ENCODE measurements at regions not wholly inside any gene's neighbourhood (a gene's known extent, or its start where the extent isn't known, plus 50 kb on each side); places are given as distances from the start of the nearest gene placed in this dataset.

DNA sequence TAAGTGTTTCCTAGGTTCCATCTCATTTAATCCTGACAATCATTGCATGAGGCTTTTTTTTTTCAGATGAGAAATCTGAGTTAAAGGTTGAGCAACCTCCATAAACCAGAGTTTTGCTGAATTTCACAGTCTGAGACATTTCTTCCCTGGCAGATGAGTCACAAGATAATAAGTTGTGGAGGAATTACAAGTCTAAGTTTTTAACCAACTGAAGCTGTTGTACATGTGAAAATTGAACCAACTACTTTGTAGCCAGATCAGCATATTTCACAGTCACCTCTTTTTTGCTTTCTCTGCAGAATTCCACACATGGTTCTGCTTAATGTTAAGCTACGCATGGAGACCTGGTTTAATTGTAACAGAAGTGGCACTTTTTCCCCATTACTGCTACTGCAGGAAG lies 765.6 kb downstream of the CDH11 start:
- no peak overlapping the region for H3K27ac ChIP-seq (ENCODE audit: low read depth in 1 of 2, low read length in 2 of 2)
- H3K9me3 ChIP-seq (ENCODE audit: control insufficient read depth in 1 of 2, insufficient read depth in 1 of 2, low read length in 2 of 2): peaks cover 0 to 11% of the 10 kb centered on the region in 2 experiments
- TF ChIP-seq, protein P1, sequence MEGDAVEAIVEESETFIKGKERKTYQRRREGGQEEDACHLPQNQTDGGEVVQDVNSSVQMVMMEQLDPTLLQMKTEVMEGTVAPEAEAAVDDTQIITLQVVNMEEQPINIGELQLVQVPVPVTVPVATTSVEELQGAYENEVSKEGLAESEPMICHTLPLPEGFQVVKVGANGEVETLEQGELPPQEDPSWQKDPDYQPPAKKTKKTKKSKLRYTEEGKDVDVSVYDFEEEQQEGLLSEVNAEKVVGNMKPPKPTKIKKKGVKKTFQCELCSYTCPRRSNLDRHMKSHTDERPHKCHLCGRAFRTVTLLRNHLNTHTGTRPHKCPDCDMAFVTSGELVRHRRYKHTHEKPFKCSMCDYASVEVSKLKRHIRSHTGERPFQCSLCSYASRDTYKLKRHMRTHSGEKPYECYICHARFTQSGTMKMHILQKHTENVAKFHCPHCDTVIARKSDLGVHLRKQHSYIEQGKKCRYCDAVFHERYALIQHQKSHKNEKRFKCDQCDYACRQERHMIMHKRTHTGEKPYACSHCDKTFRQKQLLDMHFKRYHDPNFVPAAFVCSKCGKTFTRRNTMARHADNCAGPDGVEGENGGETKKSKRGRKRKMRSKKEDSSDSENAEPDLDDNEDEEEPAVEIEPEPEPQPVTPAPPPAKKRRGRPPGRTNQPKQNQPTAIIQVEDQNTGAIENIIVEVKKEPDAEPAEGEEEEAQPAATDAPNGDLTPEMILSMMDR (IDR thresholded peaks at IDR 0.05): no peak
- no peaks in the 10 kb centered on the region for H3K4me1 Mint-ChIP-seq (ENCODE audit: low read depth)
- intact Hi-C loops (cut with DNase I, micrococcal nuclease): no loop called here
- no peak overlapping the region for H3K4me3 Mint-ChIP-seq
- no peak overlapping the region for H3K27ac Mint-ChIP-seq
- POLR2A ChIA-PET: no interaction called here
- ATAC-seq (ENCODE audit: poor library complexity): no peak
- no peaks in the 10 kb centered on the region for H3K36me3 Mint-ChIP-seq (ENCODE audit: low read depth)
- CTCF ChIA-PET: no interaction called here
- no peaks in the 10 kb centered on the region for H3K4me1 ChIP-seq (ENCODE audit: insufficient read depth, low read length)
- H3K9me3 Mint-ChIP-seq: peaks cover 7% of the 10 kb centered on the region
- no peak overlapping the region for H3K4me3 ChIP-seq (ENCODE audit: low read length)
- no peaks in the 10 kb centered on the region for H3K27me3 ChIP-seq (ENCODE audit: control insufficient read depth in 1 of 2, insufficient read depth in 2 of 2, low read length in 2 of 2)
- H3K36me3 ChIP-seq (ENCODE audit: insufficient read depth, low read length): no peaks in the 10 kb centered on the region
- DNase-seq: no peak
- H3K27me3 Mint-ChIP-seq: no peaks in the 10 kb centered on the region

DNA sequence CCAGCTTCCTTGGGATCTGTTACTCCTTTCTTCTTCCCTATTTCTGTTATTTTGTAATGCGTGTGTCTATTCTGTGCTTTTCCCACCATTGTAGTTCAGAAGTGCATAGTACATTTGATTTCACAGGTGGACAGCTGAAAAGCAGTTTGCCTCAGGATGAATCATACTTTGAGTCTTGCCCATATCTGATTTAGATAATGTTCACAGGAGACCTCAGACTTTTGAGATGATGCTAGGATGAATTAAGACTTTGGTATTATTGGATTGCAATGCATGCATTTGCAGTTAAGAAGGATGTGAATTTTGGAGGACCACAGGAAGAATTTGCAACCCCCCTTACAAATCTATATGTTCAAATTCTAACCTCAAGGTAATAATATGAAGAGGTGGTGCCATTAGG lies 769.6 kb downstream of the CDH11 start:
- CTCF ChIA-PET: no interaction called here
- H3K27ac Mint-ChIP-seq: no peak overlapping the region
- no peaks in the 10 kb centered on the region for H3K27me3 Mint-ChIP-seq
- H3K36me3 ChIP-seq (ENCODE audit: insufficient read depth, low read length): no peaks in the 10 kb centered on the region
- POLR2A ChIA-PET: no interaction called here
- H3K27me3 ChIP-seq (ENCODE audit: control insufficient read depth in 1 of 2, insufficient read depth in 2 of 2, low read length in 2 of 2): no peaks in the 10 kb centered on the region
- H3K4me3 Mint-ChIP-seq: no peak overlapping the region
- no peak overlapping the region for H3K4me3 ChIP-seq (ENCODE audit: low read length)
- no peaks in the 10 kb centered on the region for H3K4me1 Mint-ChIP-seq (ENCODE audit: low read depth)
- DNase-seq (no peak), ATAC-seq (ENCODE audit: poor library complexity) (no peak)
- H3K36me3 Mint-ChIP-seq (ENCODE audit: low read depth): no peaks in the 10 kb centered on the region
- H3K4me1 ChIP-seq (ENCODE audit: insufficient read depth, low read length): no peaks in the 10 kb centered on the region
- intact Hi-C loops (cut with DNase I, micrococcal nuclease): no loop called here
- no peak overlapping the region for H3K27ac ChIP-seq (ENCODE audit: low read depth in 1 of 2, low read length in 2 of 2)
- TF ChIP-seq, protein P1 (IDR thresholded peaks at IDR 0.05): no peak
- H3K9me3 Mint-ChIP-seq: peaks cover 7% of the 10 kb centered on the region
- peaks cover 0 to 7% of the 10 kb centered on the region in 2 experiments for H3K9me3 ChIP-seq (ENCODE audit: control insufficient read depth in 1 of 2, insufficient read depth in 1 of 2, low read length in 2 of 2)

DNA sequence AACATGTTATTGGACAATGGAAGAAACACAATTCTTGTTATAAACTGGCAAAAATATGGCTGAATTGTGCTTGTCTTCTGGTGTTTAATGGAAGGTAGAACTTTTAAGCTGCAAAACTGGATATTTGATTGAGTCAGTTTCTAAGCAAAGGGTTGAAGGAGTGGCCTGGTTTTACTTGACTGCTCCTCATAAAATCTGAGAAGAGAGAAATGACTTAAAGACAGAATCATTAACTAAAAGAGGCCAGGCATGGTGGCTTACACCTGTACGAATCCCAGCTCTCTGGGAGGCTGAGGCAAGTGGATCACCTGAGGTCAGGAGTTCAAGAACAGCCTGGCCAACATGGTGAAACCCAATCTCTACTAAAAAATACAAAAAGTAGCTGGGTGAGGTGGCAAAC lies 770.7 kb downstream of the CDH11 start:
- H3K36me3 ChIP-seq (ENCODE audit: insufficient read depth, low read length): no peaks in the 10 kb centered on the region
- ATAC-seq (ENCODE audit: poor library complexity): no peak
- Mint-ChIP-seq H3K27me3 (no peaks in the 10 kb centered on the region), H3K36me3 (ENCODE audit: low read depth) (no peaks in the 10 kb centered on the region), H3K9me3 (peaks cover 5% of the 10 kb centered on the region), H3K27ac (no peak overlapping the region), H3K4me1 (ENCODE audit: low read depth) (no peaks in the 10 kb centered on the region), H3K4me3 (no peak overlapping the region)
- H3K27me3 ChIP-seq (ENCODE audit: control insufficient read depth in 1 of 2, insufficient read depth in 2 of 2, low read length in 2 of 2): no peaks in the 10 kb centered on the region
- intact Hi-C loops (cut with DNase I, micrococcal nuclease): no loop called here
- no peak overlapping the region for H3K4me3 ChIP-seq (ENCODE audit: low read length)
- CTCF ChIA-PET: no interaction called here
- TF ChIP-seq, protein P1 (IDR thresholded peaks at IDR 0.05): no peak
- H3K4me1 ChIP-seq (ENCODE audit: insufficient read depth, low read length): no peaks in the 10 kb centered on the region
- no peak overlapping the region for H3K27ac ChIP-seq (ENCODE audit: low read depth in 1 of 2, low read length in 2 of 2)
- DNase-seq: no peak
- peaks cover 0 to 10% of the 10 kb centered on the region in 2 experiments for H3K9me3 ChIP-seq (ENCODE audit: control insufficient read depth in 1 of 2, insufficient read depth in 1 of 2, low read length in 2 of 2)
- POLR2A ChIA-PET: no interaction called here

All from CD4-positive, alpha-beta T cell (primary cell).